ENCODE measurements at regions not wholly inside any gene's neighbourhood (a gene's known extent, or its start where the extent isn't known, plus 50 kb on each side); places are given as distances from the start of the nearest gene placed in this dataset.

DNA sequence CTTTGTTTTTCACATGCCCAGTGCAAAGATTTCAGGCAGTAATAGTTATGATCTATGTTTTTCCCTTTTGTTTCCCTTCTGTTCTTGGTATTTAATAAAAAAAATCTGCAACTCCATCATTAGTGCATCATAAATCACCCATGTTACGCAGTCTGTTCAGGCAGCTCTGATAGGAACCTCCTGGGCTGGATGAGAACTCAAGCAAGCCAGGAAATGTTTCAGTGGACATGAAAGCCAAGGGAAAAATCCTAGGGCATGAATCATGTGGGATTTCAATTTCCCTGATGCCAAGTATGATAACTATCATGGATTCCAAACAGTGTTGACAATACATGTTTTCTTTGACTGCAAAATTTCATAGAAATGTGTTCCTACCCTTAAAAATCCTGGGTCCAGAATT lies 119.7 kb upstream of the TARS1 start:
- H3K27me3 ChIP-seq (ENCODE audit: control insufficient read depth in 4 of 4, insufficient read depth in 4 of 4, low read length in 3 of 4), result no peaks in the 10 kb centered on the region
- no peaks in the 10 kb centered on the region for H3K9me3 ChIP-seq (ENCODE audit: control insufficient read depth in 4 of 4, low read length in 3 of 4)
- WGBS, result 96% methylated on average over 1 of the region's 1 CpG
- H3K27ac ChIP-seq (ENCODE audit: low read depth in 1 of 2, low read length in 2 of 2), result no peak overlapping the region
- no peak overlapping the region for H3K4me3 ChIP-seq (ENCODE audit: low read depth in 1 of 3, low read length in 3 of 3)
- DNase-seq (ENCODE audit: low spot score), result no peak
- no peaks in the 10 kb centered on the region for H3K4me1 ChIP-seq (ENCODE audit: control insufficient read depth in 4 of 4, insufficient read depth in 4 of 4, low read length in 3 of 4)
- H3K9ac ChIP-seq (ENCODE audit: low read depth in 1 of 2, low read length in 2 of 2), result no peak overlapping the region
- H3K36me3 ChIP-seq (ENCODE audit: control insufficient read depth in 4 of 4, insufficient read depth in 3 of 4, low read depth in 1 of 4, low read length in 3 of 4), result no peaks in the 10 kb centered on the region
- TF ChIP-seq HNF4G (IDR thresholded peaks at IDR 0.05) (no peak), YY1 (IDR thresholded peaks at IDR 0.05) (no peak), EGR1 (IDR thresholded peaks at IDR 0.05; ENCODE audit: low read depth in 2 of 2) (no peak)

DNA sequence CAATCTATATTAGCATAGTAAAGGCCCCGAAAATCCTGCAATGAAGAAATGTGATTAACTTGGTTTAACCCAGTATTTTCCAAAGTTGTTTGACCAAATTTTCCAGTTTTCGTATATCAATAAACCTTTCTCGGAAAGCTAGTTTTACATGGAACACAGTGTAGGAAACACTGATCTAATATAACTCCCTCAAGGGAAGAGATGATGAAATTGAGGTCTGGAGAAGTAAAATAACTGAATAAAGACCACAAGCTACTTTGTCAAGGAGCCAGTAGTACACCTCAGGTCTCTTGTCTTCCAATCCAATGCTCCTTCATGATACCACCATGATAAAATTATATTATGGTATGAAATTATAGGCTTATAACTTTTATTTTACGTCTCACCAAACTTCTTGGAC lies 118.1 kb upstream of the TARS1 start:
- WGBS, result 92% methylated on average over 4 of the region's 4 CpGs
- TF ChIP-seq RAD21 (IDR thresholded peaks at IDR 0.05) (no peak), RXRA (IDR thresholded peaks at IDR 0.05) (no peak), FOXA2 (IDR thresholded peaks at IDR 0.05) (no peak), HNF4A (conservative IDR thresholded peaks at IDR 0.05) (no peak), JUND (IDR thresholded peaks at IDR 0.05) (no peak), TAF1 (conservative IDR thresholded peaks at IDR 0.05) (no peak), GABPA (IDR thresholded peaks at IDR 0.05 in 1 of 2, conservative IDR thresholded peaks at IDR 0.05 in 1 of 2) (no peak), YY1 (IDR thresholded peaks at IDR 0.05) (no peak), FOXA1 (IDR thresholded peaks at IDR 0.05) (no peak), NR2F2 (IDR thresholded peaks at IDR 0.05) (no peak), SP1 (IDR thresholded peaks at IDR 0.05) (no peak), EGR1 (IDR thresholded peaks at IDR 0.05; ENCODE audit: low read depth in 2 of 2) (no peak)
- TF ChIP-seq, protein P1, sequence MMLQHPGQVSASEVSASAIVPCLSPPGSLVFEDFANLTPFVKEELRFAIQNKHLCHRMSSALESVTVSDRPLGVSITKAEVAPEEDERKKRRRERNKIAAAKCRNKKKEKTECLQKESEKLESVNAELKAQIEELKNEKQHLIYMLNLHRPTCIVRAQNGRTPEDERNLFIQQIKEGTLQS (IDR thresholded peaks at IDR 0.05), result no peak
- TF ChIP-seq, protein P2, sequence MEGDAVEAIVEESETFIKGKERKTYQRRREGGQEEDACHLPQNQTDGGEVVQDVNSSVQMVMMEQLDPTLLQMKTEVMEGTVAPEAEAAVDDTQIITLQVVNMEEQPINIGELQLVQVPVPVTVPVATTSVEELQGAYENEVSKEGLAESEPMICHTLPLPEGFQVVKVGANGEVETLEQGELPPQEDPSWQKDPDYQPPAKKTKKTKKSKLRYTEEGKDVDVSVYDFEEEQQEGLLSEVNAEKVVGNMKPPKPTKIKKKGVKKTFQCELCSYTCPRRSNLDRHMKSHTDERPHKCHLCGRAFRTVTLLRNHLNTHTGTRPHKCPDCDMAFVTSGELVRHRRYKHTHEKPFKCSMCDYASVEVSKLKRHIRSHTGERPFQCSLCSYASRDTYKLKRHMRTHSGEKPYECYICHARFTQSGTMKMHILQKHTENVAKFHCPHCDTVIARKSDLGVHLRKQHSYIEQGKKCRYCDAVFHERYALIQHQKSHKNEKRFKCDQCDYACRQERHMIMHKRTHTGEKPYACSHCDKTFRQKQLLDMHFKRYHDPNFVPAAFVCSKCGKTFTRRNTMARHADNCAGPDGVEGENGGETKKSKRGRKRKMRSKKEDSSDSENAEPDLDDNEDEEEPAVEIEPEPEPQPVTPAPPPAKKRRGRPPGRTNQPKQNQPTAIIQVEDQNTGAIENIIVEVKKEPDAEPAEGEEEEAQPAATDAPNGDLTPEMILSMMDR (IDR thresholded peaks at IDR 0.05; ENCODE audit: low read depth, low read length, missing input control), result no peak
- TF ChIP-seq, protein P3, sequence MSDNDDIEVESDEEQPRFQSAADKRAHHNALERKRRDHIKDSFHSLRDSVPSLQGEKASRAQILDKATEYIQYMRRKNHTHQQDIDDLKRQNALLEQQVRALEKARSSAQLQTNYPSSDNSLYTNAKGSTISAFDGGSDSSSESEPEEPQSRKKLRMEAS (IDR thresholded peaks at IDR 0.05), result no peak
- TF ChIP-seq, protein P4, sequence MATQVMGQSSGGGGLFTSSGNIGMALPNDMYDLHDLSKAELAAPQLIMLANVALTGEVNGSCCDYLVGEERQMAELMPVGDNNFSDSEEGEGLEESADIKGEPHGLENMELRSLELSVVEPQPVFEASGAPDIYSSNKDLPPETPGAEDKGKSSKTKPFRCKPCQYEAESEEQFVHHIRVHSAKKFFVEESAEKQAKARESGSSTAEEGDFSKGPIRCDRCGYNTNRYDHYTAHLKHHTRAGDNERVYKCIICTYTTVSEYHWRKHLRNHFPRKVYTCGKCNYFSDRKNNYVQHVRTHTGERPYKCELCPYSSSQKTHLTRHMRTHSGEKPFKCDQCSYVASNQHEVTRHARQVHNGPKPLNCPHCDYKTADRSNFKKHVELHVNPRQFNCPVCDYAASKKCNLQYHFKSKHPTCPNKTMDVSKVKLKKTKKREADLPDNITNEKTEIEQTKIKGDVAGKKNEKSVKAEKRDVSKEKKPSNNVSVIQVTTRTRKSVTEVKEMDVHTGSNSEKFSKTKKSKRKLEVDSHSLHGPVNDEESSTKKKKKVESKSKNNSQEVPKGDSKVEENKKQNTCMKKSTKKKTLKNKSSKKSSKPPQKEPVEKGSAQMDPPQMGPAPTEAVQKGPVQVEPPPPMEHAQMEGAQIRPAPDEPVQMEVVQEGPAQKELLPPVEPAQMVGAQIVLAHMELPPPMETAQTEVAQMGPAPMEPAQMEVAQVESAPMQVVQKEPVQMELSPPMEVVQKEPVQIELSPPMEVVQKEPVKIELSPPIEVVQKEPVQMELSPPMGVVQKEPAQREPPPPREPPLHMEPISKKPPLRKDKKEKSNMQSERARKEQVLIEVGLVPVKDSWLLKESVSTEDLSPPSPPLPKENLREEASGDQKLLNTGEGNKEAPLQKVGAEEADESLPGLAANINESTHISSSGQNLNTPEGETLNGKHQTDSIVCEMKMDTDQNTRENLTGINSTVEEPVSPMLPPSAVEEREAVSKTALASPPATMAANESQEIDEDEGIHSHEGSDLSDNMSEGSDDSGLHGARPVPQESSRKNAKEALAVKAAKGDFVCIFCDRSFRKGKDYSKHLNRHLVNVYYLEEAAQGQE (IDR thresholded peaks at IDR 0.05), result no peak
- TF ChIP-seq, protein P5, sequence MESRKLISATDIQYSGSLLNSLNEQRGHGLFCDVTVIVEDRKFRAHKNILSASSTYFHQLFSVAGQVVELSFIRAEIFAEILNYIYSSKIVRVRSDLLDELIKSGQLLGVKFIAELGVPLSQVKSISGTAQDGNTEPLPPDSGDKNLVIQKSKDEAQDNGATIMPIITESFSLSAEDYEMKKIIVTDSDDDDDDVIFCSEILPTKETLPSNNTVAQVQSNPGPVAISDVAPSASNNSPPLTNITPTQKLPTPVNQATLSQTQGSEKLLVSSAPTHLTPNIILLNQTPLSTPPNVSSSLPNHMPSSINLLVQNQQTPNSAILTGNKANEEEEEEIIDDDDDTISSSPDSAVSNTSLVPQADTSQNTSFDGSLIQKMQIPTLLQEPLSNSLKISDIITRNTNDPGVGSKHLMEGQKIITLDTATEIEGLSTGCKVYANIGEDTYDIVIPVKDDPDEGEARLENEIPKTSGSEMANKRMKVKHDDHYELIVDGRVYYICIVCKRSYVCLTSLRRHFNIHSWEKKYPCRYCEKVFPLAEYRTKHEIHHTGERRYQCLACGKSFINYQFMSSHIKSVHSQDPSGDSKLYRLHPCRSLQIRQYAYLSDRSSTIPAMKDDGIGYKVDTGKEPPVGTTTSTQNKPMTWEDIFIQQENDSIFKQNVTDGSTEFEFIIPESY (IDR thresholded peaks at IDR 0.05), result no peak

More for the DNA sequence above, 118.1 kb upstream of the TARS1 start:
- Histone ChIP-seq H3K27ac (ENCODE audit: low read depth in 1 of 2, low read length in 2 of 2) (no peak overlapping the region), H3K27me3 (ENCODE audit: control insufficient read depth in 4 of 4, insufficient read depth in 4 of 4, low read length in 3 of 4) (no peaks in the 10 kb centered on the region), H3K9ac (ENCODE audit: low read depth in 1 of 2, low read length in 2 of 2) (no peak overlapping the region), H3K4me3 (ENCODE audit: low read depth in 1 of 3, low read length in 3 of 3) (no peak overlapping the region), H3K4me1 (ENCODE audit: control insufficient read depth in 4 of 4, insufficient read depth in 4 of 4, low read length in 3 of 4) (no peaks in the 10 kb centered on the region), H3K36me3 (ENCODE audit: control insufficient read depth in 4 of 4, insufficient read depth in 3 of 4, low read depth in 1 of 4, low read length in 3 of 4) (no peaks in the 10 kb centered on the region), H3K9me3 (ENCODE audit: control insufficient read depth in 4 of 4, low read length in 3 of 4) (no peaks in the 10 kb centered on the region)
- DNase-seq (ENCODE audit: low spot score), result no peak
